GM12891 (cell line): ENCODE measurements at regions not wholly inside any gene's neighbourhood (a gene's known extent, or its start where the extent isn't known, plus 50 kb on each side); places are given as distances from the start of the nearest gene placed in this dataset.

Experiments
- PAX5 ChIP-seq: IDR thresholded peaks from 2 replicates; pipeline ENCODE4 v1.6.1; 2011; ENCODE audit warnings: low read length, moderate library complexity, mild to moderate bottlenecking; ENCODE audit not compliant: insufficient read depth, severe bottlenecking
- POLR2A ChIP-seq: IDR thresholded peaks from 2 replicates; pipeline ENCODE4 v1.6.1; 2011; ENCODE audit warnings: low read depth, low read length, control low read depth
- POLR2AphosphoS5 ChIP-seq: IDR thresholded peaks from 2 replicates; pipeline ENCODE4 v1.6.1; 2011; ENCODE audit warnings: low read depth, low read length, control low read depth
- POU2F2 ChIP-seq: IDR thresholded peaks from 2 replicates; pipeline ENCODE4 v1.6.1; 2011; ENCODE audit warnings: low read depth, mild to moderate bottlenecking, control low read depth, low read length, moderate library complexity
- SPI1 ChIP-seq: IDR thresholded peaks from 2 replicates; pipeline ENCODE4 v1.6.1; 2011; ENCODE audit warnings: low read depth, low read length, control low read depth
- TAF1 ChIP-seq: IDR thresholded peaks from 2 replicates; pipeline ENCODE4 v1.6.1; 2011; ENCODE audit warnings: low read depth, low read length, control low read depth

GRCh38 chr2:215868846-215869543 is 144.4 kb downstream of the MREG start:
- TF ChIP-seq POLR2A = no peak
- no peak for TF ChIP-seq POU2F2
- no peak for TF ChIP-seq PAX5
- no peak for TF ChIP-seq POLR2AphosphoS5
- TF ChIP-seq TAF1 = no peak
- TF ChIP-seq SPI1 = no peak
